HEK293 (cell line): ENCODE measurements at regions not wholly inside any gene's neighbourhood (a gene's known extent, or its start where the extent isn't known, plus 50 kb on each side); places are given as distances from the start of the nearest gene placed in this dataset.

Source experiments
- GLIS2 ChIP-seq: fragments of 450-650 bp; formaldehyde crosslinking; IDR thresholded peaks from 2 replicates; pipeline ENCODE4 v1.5.1; 2016; ENCODE audit warnings: missing biosample characterization, missing genetic modification characterization
- INSM2 ChIP-seq: fragments of 450-650 bp; formaldehyde crosslinking; IDR thresholded peaks from 2 replicates; pipeline ENCODE4 v1.5.1; 2016; ENCODE audit warnings: missing biosample characterization, missing genetic modification characterization
- KLF7 ChIP-seq: fragments of 450-650 bp; formaldehyde crosslinking; IDR thresholded peaks from 2 replicates; pipeline ENCODE4 v1.5.1; 2016; ENCODE audit warnings: missing biosample characterization, missing genetic modification characterization, borderline replicate concordance
- PRDM6 ChIP-seq: fragments of 450-650 bp; formaldehyde crosslinking; IDR thresholded peaks from 2 replicates; pipeline ENCODE4 v1.5.1; 2017; ENCODE audit warnings: missing biosample characterization, missing genetic modification characterization
- REST ChIP-seq: fragments of 450-650 bp; formaldehyde crosslinking; IDR thresholded peaks from 2 replicates; pipeline ENCODE4 v1.5.1; 2016; ENCODE audit warnings: missing biosample characterization, missing genetic modification characterization
- TCF7L2 ChIP-seq: IDR thresholded peaks from 2 replicates; pipeline ENCODE4 v1.6.1; 2011; ENCODE audit warnings: low read depth, mild to moderate bottlenecking, inconsistent platforms, low read length, moderate library complexity, borderline replicate concordance
- ZBTB17 ChIP-seq: fragments of 450-650 bp; formaldehyde crosslinking; IDR thresholded peaks from 2 replicates; pipeline ENCODE4 v1.5.1; 2016; ENCODE audit warnings: missing biosample characterization, missing genetic modification characterization
- ZBTB6 ChIP-seq: fragments of 450-650 bp; formaldehyde crosslinking; IDR thresholded peaks from 2 replicates; pipeline ENCODE4 v1.5.1; 2017; ENCODE audit warnings: missing biosample characterization, missing genetic modification characterization
- ZIC2 ChIP-seq: fragments of 450-650 bp; formaldehyde crosslinking; IDR thresholded peaks from 2 replicates; pipeline ENCODE4 v1.5.1; 2016; ENCODE audit warnings: missing biosample characterization, missing genetic modification characterization
- ZNF292 ChIP-seq: fragments of 450-650 bp; formaldehyde crosslinking; IDR thresholded peaks from 2 replicates; pipeline ENCODE4 v1.5.1; 2016; ENCODE audit warnings: low read depth, missing biosample characterization, missing genetic modification characterization, borderline replicate concordance
- ZNF362 ChIP-seq: fragments of 450-650 bp; formaldehyde crosslinking; IDR thresholded peaks from 2 replicates; pipeline ENCODE4 v1.5.1; 2016; ENCODE audit warnings: missing biosample characterization, missing genetic modification characterization
- ZNF366 ChIP-seq: fragments of 450-650 bp; formaldehyde crosslinking; conservative IDR thresholded peaks from 2 replicates; pipeline ENCODE4 v1.5.1; 2016; ENCODE audit warnings: missing biosample characterization, missing genetic modification characterization
- ZNF404 ChIP-seq: fragments of 450-650 bp; formaldehyde crosslinking; IDR thresholded peaks from 2 replicates; pipeline ENCODE4 v1.5.1; 2017; ENCODE audit warnings: missing biosample characterization, missing genetic modification characterization
- ZNF449 ChIP-seq: fragments of 450-650 bp; formaldehyde crosslinking; IDR thresholded peaks from 2 replicates; pipeline ENCODE4 v1.5.1; 2017; ENCODE audit warnings: missing biosample characterization, mild to moderate bottlenecking, missing genetic modification characterization, moderate library complexity
- ZNF501 ChIP-seq: fragments of 450-650 bp; formaldehyde crosslinking; IDR thresholded peaks from 2 replicates; pipeline ENCODE4 v1.5.1; 2016; ENCODE audit warnings: missing biosample characterization, missing genetic modification characterization
- ZNF510 ChIP-seq: fragments of 450-650 bp; formaldehyde crosslinking; IDR thresholded peaks from 2 replicates; pipeline ENCODE4 v1.5.1; 2018; ENCODE audit warnings: mild to moderate bottlenecking, missing genetic modification characterization, missing biosample characterization; ENCODE audit not compliant: insufficient replicate concordance
- ZNF529 ChIP-seq: fragments of 450-650 bp; formaldehyde crosslinking; IDR thresholded peaks from 2 replicates; pipeline ENCODE4 v1.5.1; 2017; ENCODE audit warnings: missing genetic modification characterization, missing biosample characterization; ENCODE audit not compliant: insufficient replicate concordance
- ZNF555 ChIP-seq: fragments of 450-650 bp; formaldehyde crosslinking; conservative IDR thresholded peaks from 2 replicates; pipeline ENCODE4 v1.5.1; 2017; ENCODE audit warnings: missing biosample characterization, mild to moderate bottlenecking, missing genetic modification characterization, inconsistent platforms
- ZNF610 ChIP-seq: fragments of 450-650 bp; formaldehyde crosslinking; IDR thresholded peaks from 2 replicates; pipeline ENCODE4 v1.5.1; 2016; ENCODE audit warnings: missing biosample characterization, missing genetic modification characterization, borderline replicate concordance
- ZNF629 ChIP-seq: fragments of 450-650 bp; formaldehyde crosslinking; IDR thresholded peaks from 2 replicates; pipeline ENCODE4 v1.5.1; 2017; ENCODE audit warnings: missing biosample characterization, missing genetic modification characterization
- ZNF837 ChIP-seq: fragments of 450-650 bp; formaldehyde crosslinking; IDR thresholded peaks from 2 replicates; pipeline ENCODE4 v1.5.1; 2016; ENCODE audit warnings: missing biosample characterization, missing genetic modification characterization
- ZSCAN23 ChIP-seq: fragments of 450-650 bp; formaldehyde crosslinking; IDR thresholded peaks from 2 replicates; pipeline ENCODE4 v1.5.1; 2016; ENCODE audit warnings: missing biosample characterization, missing genetic modification characterization
- TF ChIP-seq, protein P1 (sequence below): fragments of 450-650 bp; formaldehyde crosslinking; IDR thresholded peaks from 2 replicates; pipeline ENCODE4 v1.5.1; 2016; ENCODE audit warnings: missing biosample characterization, missing genetic modification characterization
- TF ChIP-seq, protein P2 (sequence below): fragments of 450-650 bp; IDR thresholded peaks from 2 replicates; pipeline ENCODE4 v1.5.1; 2018; ENCODE audit warnings: missing biosample characterization, missing genetic modification characterization

DNA sequence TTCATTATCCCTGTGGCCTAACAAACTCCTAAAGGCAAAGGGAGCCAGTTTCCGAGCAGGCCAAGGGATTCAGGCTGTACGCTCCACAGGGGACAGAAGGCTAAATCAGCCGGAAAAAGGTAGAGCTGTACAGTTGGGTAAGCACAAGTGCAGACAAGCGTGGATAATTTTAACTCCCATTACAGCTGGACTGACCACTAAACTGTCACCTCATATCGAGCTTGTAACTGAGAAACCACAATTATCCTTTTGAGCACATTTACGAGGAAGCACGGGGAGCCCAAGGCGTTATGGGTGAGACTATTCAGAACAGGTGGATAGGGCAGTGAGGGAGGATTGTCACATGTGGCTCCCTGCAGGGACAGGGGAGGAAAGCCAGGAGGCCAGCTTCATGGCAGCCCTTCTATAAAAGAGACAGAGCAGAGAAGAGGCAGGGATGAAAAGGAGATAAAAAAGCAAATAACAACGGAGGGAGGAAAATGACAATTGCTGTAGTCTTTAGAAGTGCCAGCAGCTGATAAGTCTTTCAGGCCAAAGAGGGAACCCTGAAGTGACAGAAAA is 288.0 kb downstream of the FGFR2 start (continued):
- no peak for TF ChIP-seq REST (tag by site-specific recombination)
- peak; percentile 93 for TF ChIP-seq INSM2 (tag by site-specific recombination)
- peak; percentile 41; the same call in 1 of the 2 replicates for TF ChIP-seq ZNF449 (tag by site-specific recombination)
- TF ChIP-seq ZBTB17 (tag by site-specific recombination): peak; percentile 88
- TF ChIP-seq ZNF510 (tag by site-specific recombination): peak; percentile 3
- TF ChIP-seq ZIC2 (tag by site-specific recombination): peak; percentile 99
- peak; percentile 99 for TF ChIP-seq PRDM6 (tag by site-specific recombination)
- TF ChIP-seq ZNF292 (tag by site-specific recombination): no peak
- peak; percentile 92 for TF ChIP-seq ZNF629 (tag by site-specific recombination)
- no peak for TF ChIP-seq ZNF529 (tag by site-specific recombination)
- TF ChIP-seq GLIS2: peak; percentile 76
- TF ChIP-seq, protein P1, sequence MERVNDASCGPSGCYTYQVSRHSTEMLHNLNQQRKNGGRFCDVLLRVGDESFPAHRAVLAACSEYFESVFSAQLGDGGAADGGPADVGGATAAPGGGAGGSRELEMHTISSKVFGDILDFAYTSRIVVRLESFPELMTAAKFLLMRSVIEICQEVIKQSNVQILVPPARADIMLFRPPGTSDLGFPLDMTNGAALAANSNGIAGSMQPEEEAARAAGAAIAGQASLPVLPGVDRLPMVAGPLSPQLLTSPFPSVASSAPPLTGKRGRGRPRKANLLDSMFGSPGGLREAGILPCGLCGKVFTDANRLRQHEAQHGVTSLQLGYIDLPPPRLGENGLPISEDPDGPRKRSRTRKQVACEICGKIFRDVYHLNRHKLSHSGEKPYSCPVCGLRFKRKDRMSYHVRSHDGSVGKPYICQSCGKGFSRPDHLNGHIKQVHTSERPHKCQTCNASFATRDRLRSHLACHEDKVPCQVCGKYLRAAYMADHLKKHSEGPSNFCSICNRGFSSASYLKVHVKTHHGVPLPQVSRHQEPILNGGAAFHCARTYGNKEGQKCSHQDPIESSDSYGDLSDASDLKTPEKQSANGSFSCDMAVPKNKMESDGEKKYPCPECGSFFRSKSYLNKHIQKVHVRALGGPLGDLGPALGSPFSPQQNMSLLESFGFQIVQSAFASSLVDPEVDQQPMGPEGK (tag by site-specific recombination): peak; percentile 87
- TF ChIP-seq ZNF555: no peak
- no peak for TF ChIP-seq TCF7L2
- TF ChIP-seq ZNF610 (tag by site-specific recombination): peak; percentile 94
- TF ChIP-seq, protein P2, sequence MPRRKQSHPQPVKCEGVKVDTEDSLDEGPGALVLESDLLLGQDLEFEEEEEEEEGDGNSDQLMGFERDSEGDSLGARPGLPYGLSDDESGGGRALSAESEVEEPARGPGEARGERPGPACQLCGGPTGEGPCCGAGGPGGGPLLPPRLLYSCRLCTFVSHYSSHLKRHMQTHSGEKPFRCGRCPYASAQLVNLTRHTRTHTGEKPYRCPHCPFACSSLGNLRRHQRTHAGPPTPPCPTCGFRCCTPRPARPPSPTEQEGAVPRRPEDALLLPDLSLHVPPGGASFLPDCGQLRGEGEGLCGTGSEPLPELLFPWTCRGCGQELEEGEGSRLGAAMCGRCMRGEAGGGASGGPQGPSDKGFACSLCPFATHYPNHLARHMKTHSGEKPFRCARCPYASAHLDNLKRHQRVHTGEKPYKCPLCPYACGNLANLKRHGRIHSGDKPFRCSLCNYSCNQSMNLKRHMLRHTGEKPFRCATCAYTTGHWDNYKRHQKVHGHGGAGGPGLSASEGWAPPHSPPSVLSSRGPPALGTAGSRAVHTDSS (tag by site-specific recombination): peak; percentile 20; the same call in 1 of the 2 replicates
- TF ChIP-seq ZNF366 (tag by site-specific recombination): peak; percentile 87
- TF ChIP-seq ZNF362 (tag by site-specific recombination): peak; percentile 52; the same call in 1 of the 2 replicates
- no peak for TF ChIP-seq ZNF404 (tag by site-specific recombination)
- peak; percentile 91 for TF ChIP-seq ZSCAN23 (tag by site-specific recombination)
- TF ChIP-seq ZNF837 (tag by site-specific recombination): peak; percentile 71; the same call in 1 of the 2 replicates
- peak; percentile 52; the same call in 1 of the 2 replicates for TF ChIP-seq ZBTB6
- peak; percentile 80; the same call in 1 of the 2 replicates for TF ChIP-seq KLF7 (tag by site-specific recombination)
- peak; percentile 97 for TF ChIP-seq ZNF501 (tag by site-specific recombination)
